CD4-positive, alpha-beta T cell (primary cell): ENCODE measurements at regions not wholly inside any gene's neighbourhood (a gene's known extent, or its start where the extent isn't known, plus 50 kb on each side); places are given as distances from the start of the nearest gene placed in this dataset.

Experiments
- ATAC-seq: fragments of 200-7000 bp; cut with Tn5 transposase; one replicate; pipeline ENCODE4 v1.10.0; 2022; ENCODE audit warnings: mild to moderate bottlenecking; ENCODE audit not compliant: poor library complexity
- CTCF ChIA-PET: fragments of 350-600 bp; sonication (Branson Sonifier 250); formaldehyde crosslinking; loops from one replicate; lab custom pipeline; 2021; ENCODE audit warnings: antibody characterized with exemption, inconsistent platforms; lab: Charles Lee
- POLR2A ChIA-PET: fragments of 350-600 bp; sonication (Branson Sonifier 250); formaldehyde crosslinking; loops from one replicate; lab custom pipeline; 2021; ENCODE audit warnings: antibody characterized with exemption, inconsistent platforms; lab: Charles Lee
- DNase-seq, 14 experiments: peaks; one replicate each; pipeline ENCODE4 v3.0.0-alpha.2; 2013 to 2020; ENCODE audit warnings: mixed read lengths in 2 of 14
- H3K27ac ChIP-seq, 2 donors: one replicate each; pipeline versions ENCODE4 v1.5.1 to v1.7.0; 2013; ENCODE audit warnings: low read length in 2 of 2, low read depth in 1 of 2, mild to moderate bottlenecking in 1 of 2
- H3K27me3 ChIP-seq, 2 experiments: 1 replicate in 1 of 2; 2 replicates in 1 of 2; pipeline versions ENCODE4 v1.6.1 to v1.7.0; 2013; ENCODE audit warnings: low read length in 2 of 2, control low read depth in 1 of 2, mild to moderate bottlenecking in 1 of 2, moderate library complexity in 1 of 2; ENCODE audit not compliant: insufficient read depth in 2 of 2, control insufficient read depth in 1 of 2
- H3K36me3 ChIP-seq: one replicate; pipeline ENCODE4 v1.6.1; 2013; ENCODE audit warnings: low read length, control low read depth; ENCODE audit not compliant: insufficient read depth
- H3K4me1 ChIP-seq: one replicate; pipeline ENCODE4 v1.6.1; 2013; ENCODE audit warnings: low read length, control low read depth; ENCODE audit not compliant: insufficient read depth
- H3K4me3 ChIP-seq: one replicate; pipeline ENCODE4 v1.5.1; 2013; ENCODE audit warnings: mild to moderate bottlenecking, low read length, moderate library complexity
- H3K9me3 ChIP-seq, 2 experiments: 1 replicate in 1 of 2; 2 replicates in 1 of 2; pipeline versions ENCODE4 v1.6.1 to v1.7.0; 2013; ENCODE audit warnings: low read length in 2 of 2, mild to moderate bottlenecking in 2 of 2, control low read depth in 1 of 2, moderate library complexity in 1 of 2; ENCODE audit not compliant: control insufficient read depth in 1 of 2, insufficient read depth in 1 of 2
- H3K27ac Mint-ChIP-seq: one replicate; pipeline ENCODE4 v1.8.0; 2020; ENCODE audit warnings: mixed read lengths
- H3K27me3 Mint-ChIP-seq: one replicate; pipeline ENCODE4 v1.8.0; 2021; ENCODE audit warnings: mixed read lengths
- H3K36me3 Mint-ChIP-seq: one replicate; pipeline ENCODE4 v1.8.0; 2021; ENCODE audit warnings: low read depth, mixed read lengths
- H3K4me1 Mint-ChIP-seq: one replicate; pipeline ENCODE4 v1.8.0; 2021; ENCODE audit warnings: low read depth, mixed read lengths
- H3K4me3 Mint-ChIP-seq: one replicate; pipeline ENCODE4 v1.8.0; 2020; ENCODE audit warnings: mild to moderate bottlenecking, mixed read lengths
- H3K9me3 Mint-ChIP-seq: one replicate; pipeline ENCODE4 v1.8.0; 2020; ENCODE audit warnings: mixed read lengths
- intact Hi-C, 2 experiments: fragments of 100-400 bp; cut with DNase I in 1 of 2; cut with micrococcal nuclease in 1 of 2; formaldehyde crosslinking; loops; one replicate each; pipeline versions ENCODE4 v1.15.1 to v1.9.0; 2023 to 2025; cut with DNase I, micrococcal nuclease
- TF ChIP-seq, protein P1 (sequence below): fragments of 200-600 bp; IDR thresholded peaks from one replicate; pipeline ENCODE4 v1.8.0; 2022; ENCODE audit warnings: antibody characterized with exemption, mild to moderate bottlenecking

DNA sequence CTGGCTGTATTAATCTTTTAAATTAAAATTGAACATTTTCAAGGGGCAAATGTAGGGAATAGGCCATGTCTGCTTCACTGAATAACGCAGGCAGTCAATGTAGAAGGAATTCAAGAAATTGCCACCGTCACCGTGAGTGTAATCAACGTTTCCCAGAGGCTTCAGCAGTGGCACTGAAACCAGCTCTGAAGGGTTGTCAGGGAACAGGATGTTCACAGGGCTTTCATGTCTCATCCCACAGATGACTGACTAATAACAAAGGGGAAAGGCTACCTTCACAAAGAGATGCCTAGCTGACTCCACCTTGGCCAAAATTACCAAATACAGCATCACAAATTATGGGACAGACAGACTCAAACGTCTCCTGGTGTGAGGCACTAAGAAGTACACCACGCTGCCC, 70.4 kb upstream of the SIMC1 start:
- H3K4me3 Mint-ChIP-seq = no peak overlapping the region
- ChIA-PET POLR2A (no interaction called here), CTCF (no interaction called here)
- ATAC-seq (no peak), DNase-seq (no peak)
- TF ChIP-seq, protein P1, sequence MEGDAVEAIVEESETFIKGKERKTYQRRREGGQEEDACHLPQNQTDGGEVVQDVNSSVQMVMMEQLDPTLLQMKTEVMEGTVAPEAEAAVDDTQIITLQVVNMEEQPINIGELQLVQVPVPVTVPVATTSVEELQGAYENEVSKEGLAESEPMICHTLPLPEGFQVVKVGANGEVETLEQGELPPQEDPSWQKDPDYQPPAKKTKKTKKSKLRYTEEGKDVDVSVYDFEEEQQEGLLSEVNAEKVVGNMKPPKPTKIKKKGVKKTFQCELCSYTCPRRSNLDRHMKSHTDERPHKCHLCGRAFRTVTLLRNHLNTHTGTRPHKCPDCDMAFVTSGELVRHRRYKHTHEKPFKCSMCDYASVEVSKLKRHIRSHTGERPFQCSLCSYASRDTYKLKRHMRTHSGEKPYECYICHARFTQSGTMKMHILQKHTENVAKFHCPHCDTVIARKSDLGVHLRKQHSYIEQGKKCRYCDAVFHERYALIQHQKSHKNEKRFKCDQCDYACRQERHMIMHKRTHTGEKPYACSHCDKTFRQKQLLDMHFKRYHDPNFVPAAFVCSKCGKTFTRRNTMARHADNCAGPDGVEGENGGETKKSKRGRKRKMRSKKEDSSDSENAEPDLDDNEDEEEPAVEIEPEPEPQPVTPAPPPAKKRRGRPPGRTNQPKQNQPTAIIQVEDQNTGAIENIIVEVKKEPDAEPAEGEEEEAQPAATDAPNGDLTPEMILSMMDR = no peak
- Histone ChIP-seq H3K36me3 (no peaks in the 10 kb centered on the region), H3K27ac (no peak overlapping the region), H3K4me3 (no peak overlapping the region), H3K9me3 (no peaks in the 10 kb centered on the region), H3K4me1 (no peaks in the 10 kb centered on the region), H3K27me3 (peaks cover 4% of the 10 kb centered on the region in 2 experiments)
- H3K27ac Mint-ChIP-seq = no peak overlapping the region
- intact Hi-C loops = no loop called here
- H3K9me3 Mint-ChIP-seq = no peaks in the 10 kb centered on the region
- H3K36me3 Mint-ChIP-seq = no peaks in the 10 kb centered on the region
- H3K4me1 Mint-ChIP-seq = no peaks in the 10 kb centered on the region
- peaks cover 45% of the 10 kb centered on the region for H3K27me3 Mint-ChIP-seq

DNA sequence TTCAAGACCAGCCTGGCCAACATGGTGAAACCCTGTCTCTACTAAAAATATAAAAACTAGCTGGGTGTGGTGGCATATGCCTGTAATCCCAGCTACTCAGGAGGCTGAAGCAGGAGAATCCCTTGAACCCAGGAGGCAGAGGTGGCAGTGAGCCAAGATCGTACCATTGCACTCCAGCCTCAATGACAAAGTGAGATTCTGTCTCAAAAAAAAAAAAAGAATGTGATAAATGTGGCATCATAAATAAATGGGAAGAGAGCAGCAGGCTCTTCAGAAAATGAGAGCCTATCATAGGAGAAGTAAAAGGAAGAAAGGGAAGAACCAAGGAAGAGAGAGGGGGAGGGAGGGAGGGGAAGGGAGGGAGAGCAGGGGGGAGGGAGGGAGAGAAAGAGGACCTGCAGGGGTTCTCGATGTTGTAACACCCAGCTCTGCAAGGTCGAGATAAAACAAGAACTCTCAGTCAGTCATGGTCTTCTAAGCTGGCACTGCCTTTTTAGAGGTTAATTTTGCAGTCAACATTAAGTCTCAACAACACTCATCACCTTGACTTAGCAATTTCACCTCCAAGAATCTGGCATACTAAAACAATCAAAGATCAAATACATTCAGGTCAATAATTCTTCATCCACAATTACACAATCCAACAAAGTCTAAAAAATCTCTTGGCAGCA, 68.7 kb upstream of the SIMC1 start:
- H3K27ac Mint-ChIP-seq = no peak overlapping the region
- POLR2A ChIA-PET = no interaction called here

DNA sequence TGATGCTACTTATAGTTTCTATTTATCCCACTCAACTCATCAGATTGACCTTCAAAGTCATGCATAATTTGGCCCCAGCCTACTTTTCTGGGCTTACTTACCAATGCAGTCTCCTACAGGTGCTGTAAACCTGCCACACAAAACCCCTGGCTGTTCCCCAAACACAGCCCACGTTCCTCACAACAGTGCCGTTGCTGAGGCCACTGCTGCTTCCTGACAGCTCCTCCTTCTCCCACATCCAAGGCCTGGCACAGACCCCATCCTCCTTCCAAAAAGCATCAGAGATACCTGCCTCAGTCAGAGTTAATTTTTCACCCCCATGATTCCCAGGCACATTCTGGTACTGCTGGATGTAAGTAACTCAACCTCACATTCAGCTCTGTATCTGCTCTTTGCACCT, 68.1 kb upstream of the SIMC1 start:
- intact Hi-C loops = no loop called here
- Mint-ChIP-seq H3K27me3 (peaks cover 30% of the 10 kb centered on the region), H3K27ac (no peak overlapping the region), H3K4me3 (no peak overlapping the region), H3K36me3 (no peaks in the 10 kb centered on the region), H3K4me1 (no peaks in the 10 kb centered on the region), H3K9me3 (no peaks in the 10 kb centered on the region)
- H3K4me3 ChIP-seq = no peak overlapping the region
- H3K27me3 ChIP-seq = peaks cover 0 to 4% of the 10 kb centered on the region in 2 experiments
- no peaks in the 10 kb centered on the region for H3K36me3 ChIP-seq
- ChIA-PET CTCF (no interaction called here), POLR2A (no interaction called here)
- no peaks in the 10 kb centered on the region for H3K4me1 ChIP-seq
- no peaks in the 10 kb centered on the region for H3K9me3 ChIP-seq
- no peak for ATAC-seq
- TF ChIP-seq, protein P1 = no peak
- H3K27ac ChIP-seq = no peak overlapping the region
- no peak for DNase-seq

More for the DNA sequence above, 68.7 kb upstream of the SIMC1 start:
- DNase-seq (no peak), ATAC-seq (no peak)
- Mint-ChIP-seq H3K27me3 (peaks cover 34% of the 10 kb centered on the region), H3K9me3 (no peaks in the 10 kb centered on the region), H3K36me3 (no peaks in the 10 kb centered on the region), H3K4me3 (no peak overlapping the region), H3K4me1 (no peaks in the 10 kb centered on the region)
- CTCF ChIA-PET = no interaction called here
- H3K9me3 ChIP-seq = no peaks in the 10 kb centered on the region
- no peaks in the 10 kb centered on the region for H3K36me3 ChIP-seq
- no peaks in the 10 kb centered on the region for H3K4me1 ChIP-seq
- TF ChIP-seq, protein P1 = no peak
- peaks cover 0 to 4% of the 10 kb centered on the region in 2 experiments for H3K27me3 ChIP-seq
- no peak overlapping the region for H3K4me3 ChIP-seq
- intact Hi-C loops = no loop called here
- no peak overlapping the region for H3K27ac ChIP-seq
